Activated T-helper 1 cell treated with anti-CD3 and anti-CD28 coated beads, Interleukin-12 subunit alpha, Interleukin-12 subunit beta, Interleukin-2, Interleukin-4 antibody, amounts not matched to agents 30 ng/mL and 10 ng/mL and 1 ng/mL, durations not matched to agents 14 hours and 24 hours and 36 hours (primary cell): ENCODE measurements at regions not wholly inside any gene's neighbourhood (a gene's known extent, or its start where the extent isn't known, plus 50 kb on each side); places are given as distances from the start of the nearest gene placed in this dataset.
A peak's percentile ranks its signal among the peaks of the same experiment; 100 is the strongest.
"Not testable (repeated sequence)": the region's sequence is repeated elsewhere in the genome, so short reads cannot be mapped to it uniquely, and the experiment has no call there.

Experiments
- DNase-seq: peaks from one replicate; pipeline ENCODE4 v3.0.0; 2021; ENCODE audit warnings: low spot score
- H3K27ac Mint-ChIP-seq: one replicate; pipeline ENCODE4 v1.8.0; 2021; ENCODE audit warnings: mild to moderate bottlenecking, mixed read lengths
- H3K27me3 Mint-ChIP-seq: one replicate; pipeline ENCODE4 v1.8.0; 2022; ENCODE audit warnings: mild to moderate bottlenecking, moderate library complexity, mixed read lengths; ENCODE audit not compliant: insufficient read depth
- H3K36me3 Mint-ChIP-seq: one replicate; pipeline ENCODE4 v1.8.0; 2021; ENCODE audit warnings: low read depth, mixed read lengths
- H3K4me1 Mint-ChIP-seq: one replicate; pipeline ENCODE4 v1.8.0; 2021; ENCODE audit warnings: low read depth, mixed read lengths
- H3K4me3 Mint-ChIP-seq: one replicate; pipeline ENCODE4 v1.8.0; 2021; ENCODE audit warnings: mild to moderate bottlenecking, moderate library complexity, mixed read lengths
- H3K9me3 Mint-ChIP-seq: one replicate; pipeline ENCODE4 v1.8.0; 2021; ENCODE audit warnings: mixed read lengths
- intact Hi-C: fragments of 100-400 bp; cut with micrococcal nuclease; formaldehyde crosslinking; loops from one replicate; pipeline ENCODE4 v1.15.1; 2024

- DNase-seq, intact Hi-C loops, H3K4me3 Mint-ChIP-seq, H3K27ac Mint-ChIP-seq, H3K4me1 Mint-ChIP-seq, H3K36me3 Mint-ChIP-seq, H3K9me3 Mint-ChIP-seq, H3K27me3 Mint-ChIP-seq: not testable (repeated sequence)
These were observed 179.4 kb downstream of the SPATA31A1 start for GRCh38 chr9:39534897-39535296.

- H3K4me3 Mint-ChIP-seq, H3K27ac Mint-ChIP-seq, H3K9me3 Mint-ChIP-seq, DNase-seq, H3K4me1 Mint-ChIP-seq, intact Hi-C loops, H3K27me3 Mint-ChIP-seq, H3K36me3 Mint-ChIP-seq: not testable (repeated sequence)
These were observed 186.7 kb downstream of the SPATA31A1 start for GRCh38 chr9:39542157-39542556.

GRCh38 chr9:39545079-39545478 is 189.6 kb downstream of the SPATA31A1 start:
- H3K27me3 Mint-ChIP-seq, H3K27ac Mint-ChIP-seq, H3K9me3 Mint-ChIP-seq, H3K4me3 Mint-ChIP-seq, H3K4me1 Mint-ChIP-seq, DNase-seq, H3K36me3 Mint-ChIP-seq, intact Hi-C loops: not testable (repeated sequence)

GRCh38 chr9:39550573-39550972 is 195.1 kb downstream of the SPATA31A1 start:
- not testable (repeated sequence) for H3K4me3 Mint-ChIP-seq, H3K36me3 Mint-ChIP-seq

GRCh38 chr9:39551544-39551943 is 196.1 kb downstream of the SPATA31A1 start:
- H3K4me3 Mint-ChIP-seq, intact Hi-C loops, DNase-seq, H3K9me3 Mint-ChIP-seq, H3K4me1 Mint-ChIP-seq, H3K27ac Mint-ChIP-seq, H3K36me3 Mint-ChIP-seq, H3K27me3 Mint-ChIP-seq: not testable (repeated sequence)

More at GRCh38 chr9:39550573-39550972, 195.1 kb downstream of the SPATA31A1 start:
- H3K9me3 Mint-ChIP-seq, H3K27ac Mint-ChIP-seq, DNase-seq, H3K27me3 Mint-ChIP-seq, intact Hi-C loops, H3K4me1 Mint-ChIP-seq: not testable (repeated sequence)

GRCh38 chr9:39552242-39552881 is 196.9 kb downstream of the SPATA31A1 start:
- H3K36me3 Mint-ChIP-seq, H3K27ac Mint-ChIP-seq, H3K4me1 Mint-ChIP-seq, H3K27me3 Mint-ChIP-seq, intact Hi-C loops, DNase-seq, H3K4me3 Mint-ChIP-seq, H3K9me3 Mint-ChIP-seq: not testable (repeated sequence)

- H3K4me1 Mint-ChIP-seq, H3K27me3 Mint-ChIP-seq, DNase-seq, intact Hi-C loops, H3K9me3 Mint-ChIP-seq, H3K36me3 Mint-ChIP-seq, H3K4me3 Mint-ChIP-seq, H3K27ac Mint-ChIP-seq: not testable (repeated sequence)
These were observed 198.9 kb downstream of the SPATA31A1 start for GRCh38 chr9:39554352-39554751.

- DNase-seq = peak; percentile 5
- H3K4me3 Mint-ChIP-seq, intact Hi-C loops, H3K36me3 Mint-ChIP-seq, H3K9me3 Mint-ChIP-seq, H3K27me3 Mint-ChIP-seq, H3K4me1 Mint-ChIP-seq, H3K27ac Mint-ChIP-seq: not testable (repeated sequence)
These were observed 203.9 kb downstream of the SPATA31A1 start for GRCh38 chr9:39559384-39559783.

GRCh38 chr9:39566782-39567181 is 211.3 kb downstream of the SPATA31A1 start:
- H3K4me3 Mint-ChIP-seq, DNase-seq, H3K4me1 Mint-ChIP-seq, H3K36me3 Mint-ChIP-seq, H3K27me3 Mint-ChIP-seq, H3K27ac Mint-ChIP-seq, H3K9me3 Mint-ChIP-seq, intact Hi-C loops: not testable (repeated sequence)

- intact Hi-C loops, H3K27me3 Mint-ChIP-seq, H3K9me3 Mint-ChIP-seq, H3K27ac Mint-ChIP-seq, H3K36me3 Mint-ChIP-seq, H3K4me3 Mint-ChIP-seq, DNase-seq, H3K4me1 Mint-ChIP-seq: not testable (repeated sequence)
These were observed 211.9 kb downstream of the SPATA31A1 start for GRCh38 chr9:39567396-39567795.

GRCh38 chr9:39568900-39569299 is 213.4 kb downstream of the SPATA31A1 start:
- H3K27ac Mint-ChIP-seq, H3K36me3 Mint-ChIP-seq, H3K4me1 Mint-ChIP-seq, H3K9me3 Mint-ChIP-seq, intact Hi-C loops, H3K4me3 Mint-ChIP-seq, DNase-seq, H3K27me3 Mint-ChIP-seq: not testable (repeated sequence)

- DNase-seq, H3K27ac Mint-ChIP-seq, H3K4me1 Mint-ChIP-seq, intact Hi-C loops, H3K36me3 Mint-ChIP-seq, H3K4me3 Mint-ChIP-seq, H3K27me3 Mint-ChIP-seq, H3K9me3 Mint-ChIP-seq: not testable (repeated sequence)
These were observed 217.9 kb downstream of the SPATA31A1 start for GRCh38 chr9:39573024-39574022.

- H3K9me3 Mint-ChIP-seq, H3K27ac Mint-ChIP-seq, H3K4me3 Mint-ChIP-seq, DNase-seq, H3K27me3 Mint-ChIP-seq, H3K36me3 Mint-ChIP-seq, intact Hi-C loops, H3K4me1 Mint-ChIP-seq: not testable (repeated sequence)
These were observed 223.5 kb downstream of the SPATA31A1 start for GRCh38 chr9:39579000-39579399.
